Lung (tissue), 11 donors: ENCODE measurements at regions not wholly inside any gene's neighbourhood (a gene's known extent, or its start where the extent isn't known, plus 50 kb on each side); places are given as distances from the start of the nearest gene placed in this dataset.

Experiments used
- ATAC-seq: fragments of 200-7000 bp; cut with Tn5 transposase; one replicate; pipeline ENCODE4 v1.9.1; 2020; ENCODE audit warnings: moderate number of reproducible peaks; ENCODE audit not compliant: insufficient read depth, low FRiP score
- DNase-seq, 3 donors: peaks; one replicate each; pipeline ENCODE4 v3.0.0-alpha.2; 2013 to 2017
- H3K27ac ChIP-seq, 2 donors: one replicate each; pipeline ENCODE4 v1.5.1; 2013; ENCODE audit warnings: mild to moderate bottlenecking in 2 of 2, moderate library complexity in 2 of 2, control low read depth in 1 of 2, inconsistent platforms in 1 of 2, low read depth in 1 of 2, low read length in 1 of 2
- H3K27me3 ChIP-seq, 3 donors: one replicate each; pipeline ENCODE4 v1.5.1; 2013; ENCODE audit warnings: low read length in 2 of 3; ENCODE audit not compliant: control insufficient read depth in 3 of 3, insufficient read depth in 3 of 3
- H3K36me3 ChIP-seq, 4 donors: one replicate each; pipeline ENCODE4 v1.5.1; 2013; ENCODE audit warnings: low read length in 4 of 4, mild to moderate bottlenecking in 1 of 4, moderate library complexity in 1 of 4; ENCODE audit not compliant: control insufficient read depth in 4 of 4, insufficient read depth in 4 of 4
- H3K4me1 ChIP-seq, 5 donors: one replicate each; pipeline ENCODE4 v1.5.1; 2013; ENCODE audit warnings: low read length in 5 of 5, mild to moderate bottlenecking in 2 of 5, moderate library complexity in 1 of 5; ENCODE audit not compliant: control insufficient read depth in 5 of 5, insufficient read depth in 5 of 5
- H3K4me3 ChIP-seq: one replicate; pipeline ENCODE4 v1.5.1; 2013; ENCODE audit warnings: mild to moderate bottlenecking, control low read depth, moderate library complexity
- H3K9ac ChIP-seq, 2 donors: one replicate each; pipeline ENCODE4 v1.5.1; 2013; ENCODE audit warnings: low read length in 2 of 2, control low read depth in 1 of 2; ENCODE audit not compliant: insufficient read depth in 1 of 2
- H3K9me3 ChIP-seq, 4 donors: one replicate each; pipeline ENCODE4 v1.5.1; 2013; ENCODE audit warnings: low read length in 3 of 4, mild to moderate bottlenecking in 1 of 4, moderate library complexity in 1 of 4; ENCODE audit not compliant: control insufficient read depth in 4 of 4, insufficient read depth in 3 of 4
- WGBS, 2 donors: extraction: QIAGEN DNeasy Blood & Tissue Kit; methylation state at CpG; one replicate each; pipeline ENCODE4 v1.1.7; 2013; 5-methylcytosine and 5-hydroxymethylcytosine counted together
- TF ChIP-seq, protein P1 (sequence below): IDR thresholded peaks from 2 replicates; pipeline ENCODE4 v1.5.1; 2012; ENCODE audit warnings: mild to moderate bottlenecking; ENCODE audit errors: control extremely low read depth, extremely low read depth
- donor health status: control.
- donor health status: control.
- donor health status: Bipolar disorder and iron deficiency.
- donor health status: healthy.
- donor health status: DM: yes; HTN: yes; CAD: no.

DNA sequence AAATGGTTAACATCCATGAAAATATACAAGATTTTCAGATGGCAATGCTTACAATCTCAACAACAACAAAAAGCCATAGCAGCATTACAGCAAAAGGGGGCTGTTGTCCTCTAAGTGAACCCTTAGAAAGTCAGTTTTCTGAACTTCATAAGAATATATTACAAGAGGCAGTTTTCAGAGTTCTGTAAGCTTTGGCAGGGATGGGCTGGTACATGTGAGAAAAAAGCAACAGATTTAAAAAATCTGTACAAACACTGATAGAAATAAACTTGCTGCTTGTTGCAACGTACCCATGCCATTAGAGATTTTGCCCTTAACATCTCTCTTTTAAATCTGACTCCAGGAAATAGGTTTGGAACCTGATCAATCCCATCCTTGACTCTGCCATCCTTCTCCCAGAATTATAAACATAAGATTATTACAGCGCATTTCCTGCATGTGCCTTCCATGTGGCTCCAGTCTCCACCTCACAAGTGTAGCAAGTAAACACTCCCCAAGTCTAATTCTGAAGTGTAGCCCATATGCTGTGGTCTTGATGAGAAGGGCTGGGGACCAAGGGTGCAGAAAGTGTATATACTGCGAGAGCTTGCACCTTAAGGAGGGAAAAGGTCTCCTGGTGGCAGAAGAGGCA lies 101.4 kb upstream of the TSPAN2 start:
- Histone ChIP-seq H3K9ac (no peak overlapping the region), H3K27me3 (no peaks in the 10 kb centered on the region), H3K4me1 (peaks cover 0 to 29% (median 1%) of the 10 kb centered on the region in 5 donors), H3K9me3 (peaks cover 0 to 2% (median 0%) of the 10 kb centered on the region in 4 donors), H3K36me3 (no peaks in the 10 kb centered on the region), H3K27ac (peak overlapping the region in 1 of 2 donors; percentile 58), H3K4me3 (no peak overlapping the region)
- DNase-seq: peak in 2 of 3 donors; percentile 56 to 60
- no peak for ATAC-seq
- WGBS, 2 donors: 68 to 75% methylated on average over 3 of the region's 3 CpGs
- TF ChIP-seq, protein P1, sequence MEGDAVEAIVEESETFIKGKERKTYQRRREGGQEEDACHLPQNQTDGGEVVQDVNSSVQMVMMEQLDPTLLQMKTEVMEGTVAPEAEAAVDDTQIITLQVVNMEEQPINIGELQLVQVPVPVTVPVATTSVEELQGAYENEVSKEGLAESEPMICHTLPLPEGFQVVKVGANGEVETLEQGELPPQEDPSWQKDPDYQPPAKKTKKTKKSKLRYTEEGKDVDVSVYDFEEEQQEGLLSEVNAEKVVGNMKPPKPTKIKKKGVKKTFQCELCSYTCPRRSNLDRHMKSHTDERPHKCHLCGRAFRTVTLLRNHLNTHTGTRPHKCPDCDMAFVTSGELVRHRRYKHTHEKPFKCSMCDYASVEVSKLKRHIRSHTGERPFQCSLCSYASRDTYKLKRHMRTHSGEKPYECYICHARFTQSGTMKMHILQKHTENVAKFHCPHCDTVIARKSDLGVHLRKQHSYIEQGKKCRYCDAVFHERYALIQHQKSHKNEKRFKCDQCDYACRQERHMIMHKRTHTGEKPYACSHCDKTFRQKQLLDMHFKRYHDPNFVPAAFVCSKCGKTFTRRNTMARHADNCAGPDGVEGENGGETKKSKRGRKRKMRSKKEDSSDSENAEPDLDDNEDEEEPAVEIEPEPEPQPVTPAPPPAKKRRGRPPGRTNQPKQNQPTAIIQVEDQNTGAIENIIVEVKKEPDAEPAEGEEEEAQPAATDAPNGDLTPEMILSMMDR: no peak

DNA sequence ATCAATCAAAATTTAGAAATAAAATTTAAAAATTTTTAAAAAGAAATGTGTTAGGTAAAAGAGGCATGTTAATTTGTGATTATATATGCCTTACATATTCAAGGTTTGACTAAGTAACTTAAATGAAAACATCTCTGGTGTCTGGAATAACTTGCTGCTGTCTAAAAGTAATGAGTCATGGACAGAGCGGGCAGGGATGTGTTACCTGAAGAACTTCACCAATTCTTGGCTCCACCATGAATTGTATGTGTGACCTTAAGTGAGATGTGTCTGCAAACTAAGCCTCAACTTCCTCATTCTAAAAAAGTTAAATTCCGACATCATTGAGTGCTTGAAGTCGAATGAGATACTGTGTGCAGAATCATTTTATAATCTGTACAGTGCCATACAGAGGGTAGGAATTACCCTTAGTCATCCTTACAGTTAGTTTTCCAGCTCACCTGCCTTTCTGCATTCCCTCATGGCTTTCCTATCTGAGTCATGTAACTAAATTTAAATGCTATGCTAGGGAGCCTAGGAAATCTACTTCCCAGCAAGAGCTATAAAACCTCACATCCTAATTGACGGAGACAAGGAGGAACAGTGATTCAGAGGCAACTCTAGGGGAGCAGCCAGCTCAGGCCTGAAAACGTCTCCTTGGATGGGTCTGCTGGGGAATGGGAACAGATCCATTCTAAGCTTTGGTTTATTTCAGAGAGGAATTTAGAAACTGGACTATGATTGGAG lies 100.7 kb upstream of the TSPAN2 start:
- peaks cover 0 to 29% (median 3%) of the 10 kb centered on the region in 5 donors for H3K4me1 ChIP-seq
- no peaks in the 10 kb centered on the region for H3K27me3 ChIP-seq
- 65 to 73% methylated on average over 5 of the region's 5 CpGs for WGBS, 2 donors
- H3K27ac ChIP-seq: peak overlapping the region in 1 of 2 donors; percentile 58
- peaks cover 0 to 2% (median 0%) of the 10 kb centered on the region in 4 donors for H3K9me3 ChIP-seq
- H3K9ac ChIP-seq: no peak overlapping the region
- H3K4me3 ChIP-seq: no peak overlapping the region
- DNase-seq: no peak
- TF ChIP-seq, protein P1: no peak
- H3K36me3 ChIP-seq: no peaks in the 10 kb centered on the region
- no peak for ATAC-seq

- ATAC-seq (no peak), DNase-seq (no peak)
- Histone ChIP-seq H3K4me1 (peaks cover 0 to 34% (median 3%) of the 10 kb centered on the region in 5 donors), H3K36me3 (no peaks in the 10 kb centered on the region), H3K9me3 (peaks cover 0 to 2% (median 0%) of the 10 kb centered on the region in 4 donors), H3K9ac (no peak overlapping the region), H3K27me3 (no peaks in the 10 kb centered on the region), H3K27ac (no peak overlapping the region), H3K4me3 (no peak overlapping the region)
- 74 to 84% methylated on average over 4 of the region's 4 CpGs for WGBS, 2 donors
- TF ChIP-seq, protein P1: no peak
These were observed 99.5 kb upstream of the TSPAN2 start for GRCh38 chr1:115188680-115189395.
